ENCODE measurements at regions not wholly inside any gene's neighbourhood (a gene's known extent, or its start where the extent isn't known, plus 50 kb on each side); places are given as distances from the start of the nearest gene placed in this dataset.

- TF ChIP-seq CTCF (IDR thresholded peaks at IDR 0.05) (no peak), POLR2A (IDR thresholded peaks at IDR 0.05) (no peak)
Observed at GRCh38 chr16:10323528-10323869, 62.4 kb upstream of the ATF7IP2 start.
